ENCODE measurements at regions not wholly inside any gene's neighbourhood (a gene's known extent, or its start where the extent isn't known, plus 50 kb on each side); places are given as distances from the start of the nearest gene placed in this dataset.

GRCh38 chr5:9742848-9743247 lies 112.7 kb upstream of the TAS2R1 start:
- no CpG with 5 or more reads among the region's 1 CpG for WGBS (ENCODE audit: extremely low coverage, insufficient read length, low lambda C conversion rate)
- Histone ChIP-seq H3K18ac (ENCODE audit: insufficient read length, low read depth, low read length) (no peak overlapping the region), H2BK20ac (ENCODE audit: low read depth, low read length, poor library complexity, severe bottlenecking) (no peak overlapping the region), H3K14ac (ENCODE audit: insufficient read depth, low read length) (no peak overlapping the region), H3K4ac (ENCODE audit: low read depth, low read length) (no peak overlapping the region), H3K4me1 (ENCODE audit: insufficient read depth, low read length) (no peaks in the 10 kb centered on the region), H3K4me2 (ENCODE audit: insufficient read depth, insufficient read length, low read length) (no peak overlapping the region), H3T11ph (ENCODE audit: low read length) (no peak overlapping the region), H4K91ac (ENCODE audit: insufficient read length, low read depth, low read length) (no peak overlapping the region), H4K5ac (ENCODE audit: insufficient read length, low read depth, low read length) (no peak overlapping the region), H4K8ac (replicated peaks; ENCODE audit: insufficient read length, low read depth, low read length) (no peak overlapping the region), H2BK120ac (ENCODE audit: low read depth, low read length, poor library complexity, severe bottlenecking) (no peak overlapping the region), H3K79me2 (ENCODE audit: insufficient read depth, low read length) (no peaks in the 10 kb centered on the region), H3K23me2 (ENCODE audit: insufficient read length, low read depth, low read length, poor library complexity, severe bottlenecking) (no peaks in the 10 kb centered on the region), H3K23ac (ENCODE audit: insufficient read length, low read depth, low read length) (no peak overlapping the region), H3K27me3 (ENCODE audit: insufficient read depth, low read length) (no peaks in the 10 kb centered on the region), H3K79me1 (ENCODE audit: insufficient read depth, low read depth, low read length, poor library complexity, severe bottlenecking) (no peaks in the 10 kb centered on the region), H3K56ac (ENCODE audit: insufficient read length, low read depth, low read length) (no peak overlapping the region), H2BK15ac (ENCODE audit: low read depth, low read length) (no peak overlapping the region), H3K27ac (ENCODE audit: insufficient read length, low read depth, low read length) (no peak overlapping the region), H3K9me3 (ENCODE audit: control insufficient read depth, low read depth, low read length) (no peaks in the 10 kb centered on the region), H2BK12ac (ENCODE audit: insufficient read length, low read depth, low read length) (no peak overlapping the region), H2AK5ac (ENCODE audit: insufficient read length, low read length) (no peak overlapping the region), H4K20me1 (ENCODE audit: control insufficient read depth, insufficient read depth, insufficient read length) (no peaks in the 10 kb centered on the region), H3K9ac (ENCODE audit: extremely low read depth, insufficient read length, low read length) (no peak overlapping the region), H2AFZ (ENCODE audit: low read length) (no peak overlapping the region), H2BK5ac (ENCODE audit: insufficient read length, low read length) (no peak overlapping the region)
- DNase-seq, result no peak
- no peak overlapping the region for H3K4me3 Mint-ChIP-seq
- peaks cover 0 to 4% of the 10 kb centered on the region in 2 experiments; a peak in 2 of 4 replicates for H3K4me1 Mint-ChIP-seq
- no peaks in the 10 kb centered on the region; the same call in 1 of the 2 replicates for H3K27me3 Mint-ChIP-seq (ENCODE audit: low read depth)
- no peaks in the 10 kb centered on the region for H3K36me3 Mint-ChIP-seq (ENCODE audit: insufficient read depth in 1 of 3, low read depth in 3 of 3)
- H3K27ac Mint-ChIP-seq, result 0 out of 7 replicates have a peak overlapping the region, but pooled peaks of 1 of the 3 experiments have one; percentile 17
- peaks cover 0 to 13% of the 10 kb centered on the region in 2 experiments; a peak in 4 of 5 replicates for H3K9me3 Mint-ChIP-seq
- TF ChIP-seq, protein P1, sequence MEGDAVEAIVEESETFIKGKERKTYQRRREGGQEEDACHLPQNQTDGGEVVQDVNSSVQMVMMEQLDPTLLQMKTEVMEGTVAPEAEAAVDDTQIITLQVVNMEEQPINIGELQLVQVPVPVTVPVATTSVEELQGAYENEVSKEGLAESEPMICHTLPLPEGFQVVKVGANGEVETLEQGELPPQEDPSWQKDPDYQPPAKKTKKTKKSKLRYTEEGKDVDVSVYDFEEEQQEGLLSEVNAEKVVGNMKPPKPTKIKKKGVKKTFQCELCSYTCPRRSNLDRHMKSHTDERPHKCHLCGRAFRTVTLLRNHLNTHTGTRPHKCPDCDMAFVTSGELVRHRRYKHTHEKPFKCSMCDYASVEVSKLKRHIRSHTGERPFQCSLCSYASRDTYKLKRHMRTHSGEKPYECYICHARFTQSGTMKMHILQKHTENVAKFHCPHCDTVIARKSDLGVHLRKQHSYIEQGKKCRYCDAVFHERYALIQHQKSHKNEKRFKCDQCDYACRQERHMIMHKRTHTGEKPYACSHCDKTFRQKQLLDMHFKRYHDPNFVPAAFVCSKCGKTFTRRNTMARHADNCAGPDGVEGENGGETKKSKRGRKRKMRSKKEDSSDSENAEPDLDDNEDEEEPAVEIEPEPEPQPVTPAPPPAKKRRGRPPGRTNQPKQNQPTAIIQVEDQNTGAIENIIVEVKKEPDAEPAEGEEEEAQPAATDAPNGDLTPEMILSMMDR (conservative IDR thresholded peaks at IDR 0.05), result no peak
